HG02623 (cell line): ENCODE measurements at regions not wholly inside any gene's neighbourhood (a gene's known extent, or its start where the extent isn't known, plus 50 kb on each side); places are given as distances from the start of the nearest gene placed in this dataset.

Experiments
- ATAC-seq: cut with Tn5 transposase; IDR thresholded peaks from one replicate; pipeline ENCODE4 v1.9.1; 2021; ENCODE audit warnings: moderate library complexity; ENCODE audit not compliant: unreplicated experiment

DNA sequence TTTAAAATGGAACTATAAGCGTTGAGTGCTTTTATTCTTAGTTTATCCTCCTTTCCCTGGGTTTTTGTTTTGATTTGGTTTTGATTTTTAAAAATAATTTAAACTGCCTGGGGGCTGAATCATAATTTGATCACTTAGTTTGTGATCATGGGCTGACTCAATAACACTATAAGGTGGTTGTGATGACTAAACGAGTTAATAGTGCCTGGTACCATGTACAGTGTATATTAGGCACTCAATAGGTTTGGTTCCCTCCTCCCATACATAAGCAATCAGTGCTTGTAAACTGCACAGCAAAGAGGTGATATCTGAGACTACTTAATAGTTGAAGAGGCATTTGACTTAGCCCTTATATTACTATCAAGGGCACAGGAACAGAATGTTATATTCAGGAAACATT is 200.9 kb upstream of the RFC3 start:
- ATAC-seq, result no peak

DNA sequence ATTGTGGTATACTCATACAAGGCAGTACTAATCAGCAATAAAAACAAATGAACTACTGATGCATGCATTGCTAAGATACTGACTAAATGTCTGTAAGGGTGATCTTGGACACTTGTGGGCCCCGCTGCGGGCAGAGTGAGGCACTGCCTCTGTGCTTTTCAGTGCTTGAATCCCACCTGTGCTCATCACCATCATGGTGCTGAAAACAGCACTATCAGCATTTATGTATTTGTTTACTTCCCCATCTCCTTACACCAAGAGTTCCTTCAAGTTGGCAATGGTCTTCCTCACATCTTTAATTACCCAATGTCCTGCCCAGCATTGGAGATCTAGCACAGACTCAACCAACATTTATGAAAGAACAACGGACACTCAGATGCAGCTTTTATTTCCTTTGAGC is 193.7 kb upstream of the RFC3 start:
- ATAC-seq, result no peak

DNA sequence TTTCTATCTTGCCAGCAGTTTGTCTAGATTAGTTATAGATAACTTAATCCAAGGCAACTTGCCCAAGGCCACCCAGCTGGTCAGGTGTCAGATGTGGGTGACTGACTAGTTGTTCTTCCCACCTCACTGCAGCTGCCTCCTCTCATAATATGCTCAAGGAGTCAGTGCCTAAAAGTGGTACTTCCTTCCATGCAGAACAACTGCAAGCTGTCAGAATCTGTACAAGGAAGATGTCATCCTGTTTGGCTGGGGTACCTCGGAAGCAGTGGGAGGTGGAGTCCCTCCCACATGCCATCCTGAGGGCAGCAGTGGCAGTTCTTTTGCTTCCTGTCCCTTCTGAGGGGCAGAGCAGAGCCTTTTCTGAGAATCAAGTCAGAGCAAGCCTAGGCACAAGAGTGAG is 193.2 kb upstream of the RFC3 start:
- ATAC-seq, result no peak

DNA sequence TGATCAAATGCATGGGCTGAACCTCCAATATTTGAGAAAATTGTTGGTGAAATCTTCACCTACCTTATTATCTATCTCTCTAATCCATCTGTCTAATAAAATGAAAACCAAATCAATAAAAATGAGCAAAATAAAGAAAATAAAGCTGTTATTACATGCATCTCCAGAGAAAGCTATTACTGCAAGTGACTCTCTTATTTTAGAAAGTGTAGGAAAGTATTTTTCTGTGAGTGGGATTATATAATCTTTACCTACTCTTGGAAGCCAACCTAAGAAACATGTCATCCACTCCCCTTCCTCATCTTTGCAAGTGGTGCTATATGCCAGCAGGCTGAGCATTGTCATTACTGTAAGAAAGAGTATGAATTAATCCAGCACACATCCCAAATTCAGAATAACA is 191.5 kb upstream of the RFC3 start:
- ATAC-seq, result no peak

DNA sequence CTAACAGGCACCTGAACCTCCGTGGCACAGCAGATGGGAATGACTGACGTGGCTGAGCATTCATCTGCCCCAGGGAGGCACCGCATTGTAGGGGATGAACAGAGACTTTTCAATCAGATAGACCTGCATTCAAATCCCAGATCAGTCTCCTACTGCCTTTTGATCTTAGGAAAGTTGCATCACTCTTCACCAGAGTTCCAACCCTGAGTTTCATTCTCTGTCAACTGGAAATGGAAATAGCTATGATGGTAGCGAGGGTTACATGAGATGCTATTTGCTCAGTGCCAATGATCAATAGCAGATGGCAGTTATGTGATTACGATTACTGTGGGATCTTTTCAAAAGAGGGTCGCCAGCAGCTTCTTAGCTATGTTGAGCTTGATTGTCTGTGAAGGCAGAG is 189.3 kb upstream of the RFC3 start:
- ATAC-seq, result no peak

DNA sequence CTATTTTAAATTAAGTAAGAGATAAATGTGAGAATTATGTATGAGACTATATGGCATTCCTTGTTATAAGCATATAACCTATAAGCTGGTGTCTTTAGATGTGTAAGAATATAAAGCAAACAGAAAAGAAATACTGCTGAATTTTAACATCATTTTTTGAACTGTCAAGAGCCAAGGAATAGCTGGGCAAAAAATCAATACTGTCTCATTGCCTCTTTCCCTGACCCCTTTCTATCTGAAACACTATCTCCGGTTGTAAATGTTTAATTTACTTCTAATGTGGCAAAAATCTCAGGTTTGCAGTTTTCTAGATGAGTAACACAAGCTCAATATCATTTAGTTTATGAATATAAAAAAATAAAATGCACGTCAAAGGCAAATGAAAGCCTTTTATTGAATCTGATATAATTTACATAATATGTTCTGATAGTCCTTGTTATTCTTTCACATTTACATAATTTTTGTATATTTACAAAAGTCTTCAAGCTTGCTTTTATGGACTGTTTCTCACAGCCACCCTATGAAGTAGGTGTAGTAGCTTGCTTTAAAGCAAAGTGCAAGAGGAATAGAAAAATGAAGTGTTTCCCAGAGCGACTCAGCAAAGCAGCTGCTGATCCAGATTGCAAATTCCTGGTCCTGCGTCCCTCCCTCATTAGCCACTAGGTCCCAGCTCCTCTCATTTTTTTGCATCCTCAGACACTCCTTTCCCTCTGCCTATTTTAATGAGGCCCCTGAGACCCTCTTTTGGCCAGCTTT is 188.2 kb upstream of the RFC3 start:
- ATAC-seq, result no peak

DNA sequence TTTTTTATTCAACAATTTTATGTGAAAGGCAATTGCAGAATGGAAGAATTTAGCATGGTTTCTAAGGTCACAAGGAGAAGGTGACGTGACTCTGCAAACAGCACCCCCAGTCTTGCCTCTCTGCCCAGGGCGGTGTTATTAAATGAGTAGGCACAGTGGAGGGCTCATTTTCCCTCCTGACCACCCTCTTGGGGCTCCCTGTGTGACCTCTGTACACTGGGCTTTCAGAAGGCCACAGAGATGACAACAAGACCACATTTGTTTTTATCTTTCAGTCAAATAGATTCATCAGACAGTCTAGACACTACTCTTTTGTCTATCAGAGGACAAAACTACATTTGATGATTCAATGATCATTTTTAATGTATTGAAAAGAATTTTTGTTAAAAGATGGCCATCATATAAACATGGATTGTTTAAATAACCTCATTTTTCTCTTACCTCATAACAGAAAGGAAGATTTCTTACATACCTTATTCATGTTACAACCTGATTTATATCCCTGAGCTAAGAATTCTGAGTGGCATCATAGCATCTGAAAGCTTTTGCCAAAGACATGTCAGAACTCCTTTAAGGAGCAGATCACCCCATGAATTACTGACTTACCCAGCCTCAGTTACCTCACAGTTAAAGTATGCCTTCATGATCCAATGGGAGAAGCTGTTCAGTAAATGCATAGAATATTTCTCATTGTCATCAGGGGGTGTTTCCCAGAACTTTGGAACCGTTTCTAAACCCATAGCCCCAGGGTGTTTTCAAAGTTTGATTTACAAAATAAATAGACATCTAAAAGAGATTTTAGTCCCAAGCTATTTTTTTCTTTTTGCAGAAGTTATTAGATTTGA is 184.0 kb upstream of the RFC3 start:
- ATAC-seq, result no peak

DNA sequence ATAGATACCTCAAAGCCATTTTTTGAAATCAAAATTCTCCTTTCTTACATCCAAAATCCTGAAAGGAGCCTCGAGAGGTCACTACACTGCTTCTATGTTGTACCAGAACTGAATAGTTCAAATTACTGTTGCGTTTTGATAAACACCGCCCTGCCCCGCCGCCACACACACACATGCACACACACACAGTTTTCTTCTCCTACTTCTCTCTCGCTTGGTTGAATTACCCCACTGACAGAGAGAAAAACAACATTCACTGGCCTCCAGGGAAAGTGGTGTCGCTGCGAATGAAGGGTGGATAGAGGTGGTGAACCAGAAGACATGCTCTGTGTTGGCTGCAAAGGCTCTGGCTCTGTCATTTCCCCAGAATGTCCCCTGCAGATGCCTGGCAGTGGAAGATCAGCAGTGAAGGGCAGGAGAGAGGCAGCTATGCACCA is 183.4 kb upstream of the RFC3 start:
- ATAC-seq, result no peak

DNA sequence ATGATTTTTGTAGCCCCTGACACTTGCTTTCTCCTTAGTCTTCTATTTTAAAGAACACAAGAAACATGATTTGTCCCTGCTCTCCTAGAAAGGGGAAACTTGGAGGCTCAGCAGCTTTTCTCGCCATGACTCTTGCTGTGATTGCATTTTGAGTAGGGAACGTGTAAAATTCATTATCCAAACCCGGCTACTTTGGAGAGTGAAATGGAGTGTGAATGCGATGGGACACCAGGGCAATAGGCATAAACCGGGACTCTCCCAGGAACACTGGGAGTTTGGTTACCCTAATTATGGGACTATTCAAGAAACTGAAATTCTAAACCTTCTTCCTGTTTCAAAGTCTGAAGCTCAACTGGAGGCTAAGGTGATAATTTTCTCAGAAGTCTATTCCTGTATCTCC is 181.7 kb upstream of the RFC3 start:
- no peak for ATAC-seq

DNA sequence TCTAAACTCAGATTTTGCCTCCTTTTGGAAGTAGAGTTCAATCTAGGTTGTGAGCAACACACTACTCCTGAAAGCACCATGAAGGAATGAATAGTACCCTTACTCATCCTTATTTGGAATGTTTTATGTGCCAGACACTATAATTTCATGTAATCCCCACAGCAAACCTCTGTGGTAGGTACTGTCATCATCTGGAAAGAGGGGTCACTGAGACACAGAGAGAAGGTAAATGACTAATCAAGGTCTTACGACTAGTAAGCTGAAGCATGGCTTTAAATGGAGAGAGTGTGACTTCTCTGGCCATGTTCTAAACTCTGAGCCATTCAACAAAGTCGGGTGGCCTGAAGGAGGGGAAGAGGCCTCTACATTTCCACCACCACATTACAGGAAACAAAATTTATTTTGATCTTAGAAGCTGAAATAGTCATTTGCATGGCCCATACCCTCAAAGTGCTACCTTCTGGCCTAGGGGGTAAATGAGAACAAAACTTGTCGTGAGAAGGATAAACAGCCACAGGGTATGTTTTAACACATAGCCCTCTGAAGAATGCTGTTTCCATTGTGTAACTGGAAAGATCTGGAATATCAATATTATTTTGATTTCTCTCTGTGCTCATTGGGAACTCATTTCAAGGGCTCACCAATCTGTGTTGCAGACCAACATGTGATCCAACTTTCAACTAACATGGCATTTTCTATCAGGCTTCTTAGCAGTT is 180.8 kb upstream of the RFC3 start:
- no peak for ATAC-seq

DNA sequence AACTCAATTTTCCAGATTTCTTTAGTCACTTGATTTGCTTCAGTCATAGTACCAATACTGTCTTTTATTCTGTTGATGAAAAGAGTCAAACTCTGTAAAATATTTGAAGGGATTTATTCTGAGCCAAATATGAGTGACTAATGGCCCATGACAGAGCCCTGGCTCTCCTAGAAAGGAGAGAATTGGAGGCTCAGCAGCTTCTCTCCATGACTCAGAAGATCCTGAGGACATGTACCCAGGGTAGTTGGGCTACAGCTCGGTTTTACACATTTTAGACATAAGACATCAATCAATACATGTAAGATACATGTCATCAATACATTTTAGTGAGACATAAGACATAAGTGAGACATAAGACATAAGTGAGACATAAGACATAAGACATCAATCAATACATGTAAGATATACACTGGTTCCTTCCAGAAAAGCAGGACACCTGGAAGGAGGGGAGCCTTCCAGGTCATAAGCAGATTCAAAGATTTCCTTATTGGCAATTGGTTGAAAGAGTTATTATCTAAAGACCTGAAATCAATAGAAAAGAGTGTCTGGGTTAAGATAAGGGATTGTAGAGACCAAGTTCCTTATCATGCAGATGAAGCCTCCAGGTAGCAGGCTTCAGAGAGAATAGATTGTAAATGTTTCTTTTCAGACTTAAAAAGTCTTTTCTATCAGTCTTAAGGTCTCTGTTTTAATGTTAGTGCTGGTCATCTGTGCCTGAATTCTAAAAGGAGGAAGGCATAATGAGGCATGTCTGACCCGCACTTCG is 179.8 kb upstream of the RFC3 start:
- no peak for ATAC-seq

DNA sequence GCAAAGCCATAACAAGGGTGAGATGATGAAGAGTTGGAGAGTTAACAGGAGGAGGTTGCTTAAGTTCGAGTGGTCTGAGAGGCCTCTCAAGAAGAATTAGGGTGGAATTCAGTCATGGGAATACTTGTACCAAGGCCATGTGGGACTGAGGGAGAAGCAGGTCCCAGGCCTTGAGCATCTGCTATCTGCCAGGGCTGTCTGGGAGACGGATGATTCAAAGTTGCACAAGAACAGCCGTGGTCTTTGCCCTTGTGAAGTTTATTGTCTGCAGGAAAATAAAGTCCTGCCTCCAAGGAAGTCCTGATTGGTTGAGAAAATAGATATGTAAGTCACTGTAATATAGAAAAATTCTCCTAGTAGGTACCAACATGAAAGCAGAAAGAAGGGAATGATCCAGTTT is 178.8 kb upstream of the RFC3 start:
- no peak for ATAC-seq

DNA sequence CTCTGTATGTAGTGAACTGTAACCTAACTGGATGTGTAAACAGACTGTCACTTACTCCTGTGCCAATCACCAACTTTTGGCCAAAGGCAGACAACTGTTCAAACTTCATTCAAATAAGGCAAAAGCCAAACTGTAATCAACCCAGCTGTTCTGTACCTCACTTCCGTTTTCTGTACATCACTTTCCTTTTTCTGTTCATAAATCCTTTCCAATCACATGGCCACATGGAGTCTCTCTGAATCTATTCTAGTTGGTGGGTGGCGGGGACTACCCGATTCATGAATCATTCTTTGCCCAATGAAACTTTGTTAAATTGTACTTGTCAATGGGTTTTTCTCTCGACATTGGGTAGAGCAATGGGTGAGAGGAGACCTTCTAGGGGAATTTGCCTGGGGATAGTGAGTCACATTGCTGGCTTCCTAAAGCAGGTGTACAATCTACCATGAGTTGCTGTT is 178.3 kb upstream of the RFC3 start:
- peak; percentile 67 for ATAC-seq

DNA sequence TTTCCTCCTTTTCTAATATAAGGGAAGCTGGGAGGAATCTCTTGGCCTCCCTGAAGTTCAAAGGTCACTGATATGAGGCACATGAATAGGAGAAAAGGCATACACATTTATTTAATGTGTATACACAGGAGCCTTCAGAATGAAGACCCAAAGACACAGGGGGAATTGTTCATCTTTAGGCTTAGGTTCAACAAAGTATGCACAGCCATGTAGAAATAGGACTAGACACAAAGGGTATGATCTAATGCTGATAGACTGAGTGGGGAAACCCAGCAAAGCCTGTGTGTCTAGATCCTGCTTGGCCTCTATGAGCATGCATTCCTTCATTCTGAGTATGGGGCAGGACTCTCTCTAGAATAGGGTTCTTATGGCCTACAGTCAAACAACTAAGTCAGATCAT is 177.1 kb upstream of the RFC3 start:
- ATAC-seq, result no peak

DNA sequence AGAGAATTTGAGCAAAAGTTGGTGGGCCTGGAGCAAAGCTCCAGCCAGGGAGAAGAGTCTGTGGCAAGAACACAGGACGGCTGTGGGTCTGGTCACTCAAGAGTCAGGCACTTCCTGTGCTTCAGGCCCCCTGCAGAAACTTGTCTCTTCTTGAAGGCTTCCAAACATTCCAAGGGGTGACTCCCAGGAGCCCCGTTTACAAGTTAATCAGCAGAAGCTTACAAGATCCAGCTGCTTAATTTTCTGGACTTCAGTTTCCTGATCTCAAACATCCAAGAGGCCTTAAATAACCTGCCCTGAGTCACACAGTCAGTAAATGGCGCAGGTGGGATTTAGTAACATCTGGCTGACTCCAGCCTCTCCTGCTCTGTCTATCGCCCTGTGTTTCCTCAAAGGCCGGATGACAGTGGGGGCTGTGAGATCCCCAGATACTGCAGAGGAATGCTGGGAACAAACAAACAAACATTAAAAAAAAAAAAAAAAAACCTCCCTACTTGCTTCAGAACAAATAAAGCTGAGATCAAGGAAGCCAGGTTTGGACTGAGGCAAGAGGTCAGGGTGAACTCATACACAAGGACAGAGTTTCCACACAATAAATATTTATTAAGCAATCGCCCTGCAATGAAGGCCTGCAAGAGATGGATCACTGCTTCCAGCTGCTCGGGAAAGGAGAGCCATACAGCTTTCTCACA is 175.4 kb upstream of the RFC3 start:
- no peak for ATAC-seq

DNA sequence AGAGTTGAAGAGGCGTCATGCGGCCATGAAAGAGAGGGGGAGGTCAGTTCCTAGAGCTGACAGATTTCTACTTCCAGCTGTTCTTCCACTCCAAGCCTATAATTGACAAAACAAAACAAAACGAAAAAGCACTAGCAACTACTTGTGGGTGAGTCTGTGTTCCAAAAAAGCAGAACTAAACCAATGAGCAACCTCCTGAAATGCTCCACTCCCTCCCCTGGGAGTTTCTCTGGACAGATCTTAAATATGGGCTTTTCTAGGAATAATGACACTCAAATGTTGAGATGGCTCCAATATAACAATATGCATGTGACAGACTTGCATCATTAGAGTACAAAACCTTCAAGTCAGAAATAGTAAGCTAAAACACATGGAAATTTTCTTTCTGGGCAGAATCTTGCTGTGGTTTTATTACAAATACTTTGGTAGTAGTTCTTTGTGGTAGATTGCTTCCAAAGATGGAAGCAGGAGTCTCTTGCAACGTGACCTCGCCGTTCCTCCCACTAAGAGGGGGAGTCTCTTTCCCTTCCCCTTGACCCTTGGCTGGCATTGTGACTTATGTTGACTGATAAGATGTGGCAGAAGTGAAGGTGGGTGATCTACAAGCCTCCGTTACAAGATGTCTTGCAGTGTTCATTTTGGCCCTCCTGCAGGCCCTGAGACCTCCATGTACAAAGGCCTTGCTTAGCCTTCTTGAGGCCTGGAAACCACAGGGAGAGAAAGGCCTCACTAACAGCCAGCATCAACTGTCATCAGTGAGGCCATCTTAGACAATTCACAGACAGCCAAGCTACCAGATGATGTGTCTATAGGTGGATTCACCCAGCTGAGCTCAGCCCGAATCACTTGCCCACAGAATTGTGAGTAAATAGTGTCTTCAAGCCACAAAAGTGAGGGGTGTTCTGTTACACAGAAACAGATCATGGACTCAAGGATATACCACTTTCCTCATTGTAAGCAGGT is 173.1 kb upstream of the RFC3 start:
- ATAC-seq, result no peak

DNA sequence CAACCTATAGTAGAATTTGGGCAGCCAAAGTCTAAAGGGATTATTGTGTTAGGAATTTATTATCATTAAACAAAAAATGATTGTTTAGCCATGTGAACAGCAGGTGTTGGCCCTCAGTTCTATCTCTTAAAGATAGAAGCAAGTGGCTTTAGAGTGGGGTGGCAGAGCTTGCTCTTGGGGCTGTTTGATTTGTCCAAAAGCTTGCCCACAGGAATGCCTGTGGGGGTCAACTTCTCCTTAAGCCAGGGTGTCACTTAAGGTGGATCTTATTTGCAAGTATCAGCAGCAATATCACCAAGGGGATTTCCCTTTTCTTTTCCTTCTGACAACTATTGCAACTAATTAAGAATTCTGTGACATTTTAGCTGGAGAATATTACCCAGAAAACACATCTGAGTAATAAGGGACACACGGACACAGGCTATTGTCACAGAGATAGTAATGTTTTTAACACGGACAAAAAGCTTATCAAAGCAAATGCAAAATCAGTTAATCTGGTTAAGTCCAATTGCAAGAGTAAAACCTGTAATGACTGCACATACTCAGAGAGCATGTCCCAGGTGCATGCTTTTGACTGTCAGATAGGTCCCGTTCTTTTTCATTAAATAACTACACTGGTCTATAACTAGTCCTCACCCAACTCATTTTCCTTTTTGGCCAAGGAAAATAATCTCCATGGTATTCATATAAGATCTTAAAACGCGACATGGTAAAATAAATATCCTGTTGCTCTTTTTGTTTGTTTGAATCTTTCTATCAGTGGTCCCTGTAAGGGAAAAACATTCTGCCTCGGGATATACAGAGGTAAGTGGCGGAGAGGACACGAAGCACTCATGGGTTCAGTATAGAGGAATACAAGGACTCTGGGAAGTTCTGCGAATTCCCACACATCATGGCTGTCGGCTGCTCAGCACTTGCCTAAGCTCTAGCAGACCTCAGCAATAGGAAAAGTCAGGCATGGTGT is 172.1 kb upstream of the RFC3 start:
- no peak for ATAC-seq
